ENCODE measurements at regions not wholly inside any gene's neighbourhood (a gene's known extent, or its start where the extent isn't known, plus 50 kb on each side); places are given as distances from the start of the nearest gene placed in this dataset.
"Not testable (repeated sequence)": the region's sequence is repeated elsewhere in the genome, so short reads cannot be mapped to it uniquely, and the experiment has no call there.

GRCh38 chr11:92022499-92022898 is 202.1 kb upstream of the FAT3 start:
- DNase-seq: no peak

GRCh38 chr11:92018332-92018731 is 206.3 kb upstream of the FAT3 start:
- no peak for DNase-seq

DNA sequence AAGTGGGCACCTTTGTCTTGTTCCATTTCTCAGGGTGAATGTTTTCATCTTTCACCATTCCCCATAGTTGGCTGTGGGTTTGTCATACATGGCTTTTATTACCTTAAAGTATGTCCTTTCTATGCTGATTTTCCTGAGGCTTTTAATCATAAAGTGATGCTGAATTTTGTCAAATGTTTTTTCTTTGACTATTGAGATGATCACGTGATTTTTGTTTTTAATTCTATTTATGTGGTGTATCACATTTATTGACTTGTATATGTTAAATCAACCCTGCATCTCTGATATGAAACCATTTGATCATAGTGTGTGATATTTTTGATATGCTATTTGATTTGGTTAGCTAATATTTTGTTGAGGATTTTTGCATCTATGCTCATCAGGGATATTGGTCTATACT is 216.4 kb upstream of the FAT3 start:
- no peak for DNase-seq

- DNase-seq: no peak
Measured at GRCh38 chr11:92002568-92002967, 222.1 kb upstream of the FAT3 start.

DNA sequence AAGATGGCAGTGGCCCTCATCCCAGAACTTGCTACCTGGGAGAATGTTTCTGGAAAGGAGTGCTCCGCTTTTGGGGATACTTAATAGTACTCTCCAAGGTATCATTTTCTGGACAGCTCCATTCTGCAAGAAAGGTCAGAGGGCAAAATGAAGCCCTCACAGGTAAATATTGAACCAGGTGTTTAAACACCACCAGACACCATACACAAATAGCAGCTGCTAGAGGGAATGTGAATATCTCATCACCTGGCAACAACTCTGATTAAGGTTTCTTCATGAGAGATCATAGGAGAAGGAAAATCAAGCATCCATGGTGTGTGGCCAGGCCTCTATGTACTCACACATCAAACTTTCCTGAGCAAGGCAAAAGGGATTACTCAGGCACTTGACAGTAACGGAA is 226.1 kb upstream of the FAT3 start:
- DNase-seq: no peak

- no peak for DNase-seq
Measured at GRCh38 chr11:91997226-91997625, 227.4 kb upstream of the FAT3 start.

GRCh38 chr11:91996526-91996925 is 228.1 kb upstream of the FAT3 start:
- no peak for DNase-seq

GRCh38 chr11:91988443-91988842 is 236.2 kb upstream of the FAT3 start:
- DNase-seq: not testable (repeated sequence)

DNA sequence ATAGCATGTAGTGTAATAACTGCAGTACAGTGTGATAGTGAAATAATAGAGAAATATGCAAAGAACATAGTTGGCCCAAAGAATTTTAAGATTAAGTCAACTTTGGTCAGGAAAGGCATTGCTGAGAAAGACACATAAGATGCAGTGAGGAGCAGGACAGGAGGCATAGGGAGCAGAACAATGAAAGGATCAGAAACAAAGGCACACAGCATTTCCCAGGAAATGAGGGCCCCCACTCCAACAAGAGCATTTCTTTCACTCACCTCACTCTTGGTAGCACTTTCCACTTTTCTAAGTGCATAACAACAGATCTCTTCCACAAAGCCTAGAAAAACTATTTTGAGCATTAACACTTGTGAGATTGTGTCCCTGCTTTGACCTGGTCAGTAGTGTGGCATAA is 238.4 kb upstream of the FAT3 start:
- no peak for DNase-seq

DNA sequence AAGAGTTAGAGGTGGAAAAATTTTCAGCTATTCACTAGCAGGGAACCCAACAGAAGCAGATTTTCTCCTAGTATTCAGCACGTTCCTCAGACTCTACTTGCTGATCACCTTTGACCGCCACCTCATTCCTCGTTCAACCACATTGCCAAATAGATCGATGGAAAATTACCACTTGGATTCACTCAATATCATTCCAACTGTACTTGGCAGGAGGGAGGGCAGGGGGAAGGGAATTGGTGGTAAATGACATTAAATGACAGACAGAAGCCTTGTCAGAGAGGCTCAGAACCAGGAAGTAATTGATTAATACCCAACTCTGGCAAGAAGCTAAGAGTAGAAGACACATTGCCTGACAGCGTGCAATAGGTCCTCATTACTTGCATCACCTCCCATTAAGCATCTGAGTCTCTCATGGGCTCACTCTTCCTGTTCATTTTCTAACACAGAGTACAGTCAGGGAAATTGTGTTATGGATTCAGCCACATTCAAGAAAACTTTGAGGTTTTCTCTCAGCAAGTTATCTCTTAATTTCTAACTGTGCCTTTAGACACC is 240.5 kb upstream of the FAT3 start:
- no peak for DNase-seq

DNA sequence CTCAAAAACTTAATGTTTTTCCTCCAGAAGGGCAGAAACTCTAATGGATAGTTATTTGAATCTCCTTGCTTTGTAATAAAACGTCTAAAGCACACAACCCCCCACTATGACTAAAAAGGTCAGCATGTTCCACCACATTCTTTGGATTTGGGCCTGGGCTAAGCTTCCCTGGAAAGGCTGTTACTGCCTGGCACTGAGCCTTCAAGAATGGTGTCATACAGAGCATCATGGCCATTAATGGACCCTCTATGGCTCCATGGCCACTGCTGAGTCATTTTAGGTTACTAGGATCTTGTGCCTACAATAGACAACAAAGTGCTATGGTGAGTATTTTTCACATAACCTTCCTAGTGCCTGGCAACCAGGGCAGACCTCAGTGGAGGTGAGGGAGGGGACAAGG is 242.6 kb upstream of the FAT3 start:
- no peak for DNase-seq

GRCh38 chr11:91979775-91980174 is 244.8 kb upstream of the FAT3 start:
- DNase-seq: no peak

GRCh38 chr11:91978747-91979146 is 245.9 kb upstream of the FAT3 start:
- DNase-seq: no peak

DNA sequence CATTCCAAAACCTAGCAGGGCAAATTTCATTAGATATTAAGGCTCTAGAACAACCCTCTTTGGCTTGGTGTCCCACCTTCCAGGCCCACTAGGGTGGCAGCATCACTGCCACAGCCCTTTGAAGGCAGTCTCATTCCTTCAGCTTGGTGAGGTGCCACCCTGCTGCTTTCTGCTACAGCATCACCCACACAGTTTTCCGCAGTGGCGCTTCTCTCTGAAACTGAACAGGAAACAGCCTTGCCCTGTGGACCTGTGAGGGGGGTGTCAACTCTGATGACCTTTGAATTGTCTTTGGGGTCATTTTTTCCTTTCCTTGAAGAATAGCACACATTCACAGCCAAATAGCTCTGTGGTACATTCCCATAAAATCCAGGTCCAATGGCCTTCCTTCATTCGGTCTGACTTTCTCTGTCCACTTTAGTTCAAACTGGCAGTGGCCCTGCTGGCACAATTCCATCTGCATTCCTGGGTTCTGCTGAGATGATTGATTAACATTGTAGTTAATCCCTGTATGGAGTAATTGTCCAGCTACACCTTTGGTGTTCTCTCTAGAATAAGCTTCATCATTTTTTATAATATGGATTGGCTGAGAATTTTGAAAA is 251.9 kb upstream of the FAT3 start:
- no peak for DNase-seq

- DNase-seq: no peak
Measured at GRCh38 chr11:91970624-91971023, 254.0 kb upstream of the FAT3 start.

DNA sequence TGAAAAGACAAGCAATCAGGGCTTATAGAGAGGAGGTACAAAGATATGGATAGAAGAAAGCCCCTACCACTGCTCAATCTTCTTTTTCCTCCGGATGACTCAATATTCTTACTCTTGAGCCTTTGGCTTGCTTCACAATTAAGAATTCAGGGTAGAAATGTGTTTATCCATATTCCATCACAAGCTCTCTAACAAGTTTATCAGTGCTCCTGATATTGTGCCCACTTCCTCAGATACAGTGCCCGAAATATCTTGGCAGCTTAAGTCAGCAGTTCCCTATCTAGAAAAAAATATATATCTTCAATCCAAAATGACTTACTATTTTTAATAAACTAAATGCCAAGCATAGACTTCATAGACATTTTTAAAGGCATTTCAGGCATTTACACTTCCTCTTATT is 255.1 kb upstream of the FAT3 start:
- no peak for DNase-seq

GRCh38 chr11:91967691-91968045 is 256.9 kb upstream of the FAT3 start:
- no peak for DNase-seq

GRCh38 chr11:91967026-91967690 is 257.5 kb upstream of the FAT3 start:
- DNase-seq: no peak

DNA sequence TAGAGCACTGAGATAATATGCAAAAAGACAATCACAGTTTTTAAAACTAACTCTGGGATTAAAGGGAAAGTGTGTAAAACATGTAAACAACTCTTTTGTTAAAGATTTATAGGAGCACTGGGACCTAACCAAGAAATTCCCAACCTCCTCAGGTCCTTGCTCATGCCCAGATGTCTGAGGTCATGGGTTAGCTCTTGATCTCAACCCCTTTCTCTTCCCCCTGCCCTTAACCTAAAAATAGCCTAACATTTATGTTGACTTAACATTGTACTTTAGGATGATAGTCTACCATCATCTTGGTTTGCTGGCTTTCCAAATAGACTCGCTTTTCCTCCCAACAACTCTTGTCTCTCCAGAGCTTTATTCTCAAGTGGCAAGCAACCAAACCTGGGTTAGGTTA is 258.2 kb upstream of the FAT3 start:
- DNase-seq: no peak

DNA sequence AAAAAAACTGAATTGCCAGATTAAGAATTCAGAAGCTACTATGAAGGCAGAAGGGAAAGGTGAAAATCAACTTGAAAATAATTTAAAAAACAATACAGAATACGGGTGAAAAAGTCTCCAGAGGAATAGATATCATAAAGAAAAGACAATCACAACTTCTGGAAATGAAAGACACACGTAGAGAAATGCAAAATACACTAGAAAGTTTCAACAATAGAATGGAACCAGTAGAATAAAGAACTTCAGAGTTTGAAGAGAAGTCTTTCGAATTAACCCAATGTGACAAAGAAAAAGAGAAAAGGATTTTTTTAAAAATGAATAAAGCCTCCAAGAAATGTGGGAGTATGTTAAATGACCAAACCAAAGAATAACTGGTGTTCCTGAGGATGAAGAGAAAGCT is 263.8 kb upstream of the FAT3 start:
- no peak for DNase-seq

DNA sequence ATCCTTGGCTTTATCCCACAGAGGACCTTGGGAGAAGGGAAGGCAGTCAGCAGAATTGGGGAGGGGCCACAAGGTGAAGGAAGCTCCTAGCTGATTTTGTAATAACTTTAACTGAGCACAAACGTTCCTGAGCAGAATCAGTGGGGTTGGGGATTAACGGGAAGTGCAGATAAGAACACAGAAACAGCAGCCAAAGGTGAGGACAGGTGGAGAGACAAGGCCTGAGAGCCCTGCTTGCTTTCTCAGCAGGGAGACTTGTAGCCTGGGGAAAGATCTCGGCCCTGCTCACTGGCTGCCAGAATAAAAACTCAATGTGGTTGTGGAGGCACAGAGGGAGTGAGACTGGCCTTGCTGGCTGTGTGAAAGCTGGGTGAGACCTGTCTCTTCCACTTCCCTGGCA is 265.2 kb upstream of the FAT3 start:
- no peak for DNase-seq

GRCh38 chr11:91956711-91957110 is 267.9 kb upstream of the FAT3 start:
- DNase-seq: no peak

DNA sequence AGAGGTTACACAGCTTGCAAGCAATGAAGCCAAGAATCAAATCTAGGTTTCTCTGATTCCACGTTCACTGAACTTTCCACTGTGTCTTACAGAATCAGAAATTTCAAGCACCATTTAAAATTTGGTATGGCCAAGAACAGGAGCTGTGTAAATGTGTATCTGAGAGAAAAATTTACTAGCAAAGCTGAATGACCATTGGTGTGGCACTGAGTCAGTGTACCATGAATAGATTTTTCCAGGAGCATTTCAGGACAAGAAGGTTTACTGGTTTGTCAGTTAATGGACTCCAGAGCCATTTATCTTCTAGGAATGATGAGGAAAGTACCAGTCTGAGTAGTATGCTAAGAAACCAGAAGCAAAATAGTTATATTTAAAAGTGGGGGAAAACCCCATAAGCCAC is 269.4 kb upstream of the FAT3 start:
- DNase-seq: no peak

DNA sequence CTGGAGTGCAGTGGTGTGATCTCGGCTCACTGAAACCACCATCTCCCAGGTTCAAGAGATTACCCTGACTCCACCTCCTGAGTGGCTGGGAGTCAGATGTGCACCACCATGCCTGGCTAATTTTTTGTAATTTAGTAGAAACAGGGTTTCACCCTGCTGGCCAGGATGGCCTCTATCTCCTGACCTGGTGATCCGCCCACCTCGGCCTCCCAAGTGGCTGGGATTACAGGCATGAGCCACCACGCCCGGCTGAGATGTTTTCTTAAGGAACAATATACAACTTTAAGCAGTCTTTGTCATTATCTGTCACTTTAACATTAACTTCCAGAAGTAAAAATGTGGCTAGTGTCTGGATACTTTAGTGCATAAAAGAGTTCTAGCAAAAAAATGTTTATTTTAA is 272.6 kb upstream of the FAT3 start:
- DNase-seq: no peak

DNA sequence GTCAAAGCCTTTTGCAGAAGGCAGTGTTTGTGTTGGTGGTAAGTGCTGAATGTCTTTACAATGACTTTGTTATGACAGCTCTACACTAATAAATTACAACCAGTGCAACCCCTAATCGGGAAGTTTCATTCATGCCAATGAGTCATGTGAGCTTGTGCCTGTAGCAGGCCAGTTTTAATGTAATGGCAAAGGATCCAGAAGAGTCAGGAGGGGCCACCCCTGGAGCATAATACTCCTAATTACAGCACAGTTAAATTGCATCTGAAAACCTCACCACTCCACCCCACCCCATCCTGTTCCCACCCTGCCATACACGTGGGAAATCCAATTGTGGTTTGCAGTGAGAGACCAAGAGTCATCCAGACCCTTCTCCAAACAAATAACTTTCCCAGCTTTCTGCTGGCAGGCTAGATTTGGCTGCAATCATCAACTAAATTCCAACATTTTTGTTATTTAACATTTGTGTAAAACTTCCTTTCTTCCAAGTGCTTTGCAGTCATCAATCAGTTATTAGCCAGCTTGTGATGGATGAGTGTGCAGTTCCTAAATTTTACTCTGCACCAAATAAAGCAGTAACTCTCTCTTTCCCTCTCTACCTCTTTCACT is 277.3 kb upstream of the FAT3 start:
- no peak for DNase-seq
